ENCODE measurements at regions not wholly inside any gene's neighbourhood (a gene's known extent, or its start where the extent isn't known, plus 50 kb on each side); places are given as distances from the start of the nearest gene placed in this dataset.

GRCh38 chr4:130705023-130705422 is 1609.1 kb downstream of the C4orf33 start:
- intact Hi-C loops (cut with DNase I), result no loop called here

DNA sequence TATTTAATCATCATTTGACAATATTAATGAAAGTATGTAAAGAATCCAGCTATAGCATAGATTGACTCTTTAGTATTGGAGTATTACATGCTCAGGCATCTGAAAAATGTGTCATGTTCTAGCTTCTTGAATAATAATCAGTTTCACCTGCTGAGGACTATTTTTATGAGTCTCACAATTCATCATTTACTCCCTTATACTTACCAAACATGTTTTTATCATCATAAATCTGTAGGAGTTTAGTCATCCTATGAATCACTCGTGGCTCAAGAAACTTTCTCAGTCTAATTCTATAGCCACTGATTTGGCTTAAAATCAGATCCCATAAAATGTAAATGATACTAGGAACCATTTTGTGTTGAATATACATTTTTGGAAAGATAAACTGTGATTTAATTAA is 1616.1 kb downstream of the C4orf33 start:
- no peaks in the 10 kb centered on the region for H3K9me3 ChIP-seq
- TF ChIP-seq POLR2AphosphoS5 (IDR thresholded peaks at IDR 0.05; ENCODE audit: insufficient read depth in 1 of 2, low read depth in 1 of 2) (no peak), POLR2A (IDR thresholded peaks at IDR 0.05) (no peak), CTCF (IDR thresholded peaks at IDR 0.05) (no peak)
- intact Hi-C loops (cut with DNase I), result no loop called here

More at GRCh38 chr4:130705023-130705422, 1609.1 kb downstream of the C4orf33 start:
- no peaks in the 10 kb centered on the region for H3K36me3 ChIP-seq
- TF ChIP-seq CTCF (IDR thresholded peaks at IDR 0.05) (no peak), POLR2A (IDR thresholded peaks at IDR 0.05) (no peak), POLR2AphosphoS5 (IDR thresholded peaks at IDR 0.05; ENCODE audit: insufficient read depth in 1 of 2, low read depth in 1 of 2) (no peak)
- no peak overlapping the region for H3K27ac ChIP-seq
- DNase-seq (ENCODE audit: extremely low spot score in 2 of 2), result no peak
- H3K4me3 ChIP-seq, result no peak overlapping the region
- no peaks in the 10 kb centered on the region for H3K27me3 ChIP-seq
- no peaks in the 10 kb centered on the region for H3K4me1 ChIP-seq
- H3K9me3 ChIP-seq, result no peaks in the 10 kb centered on the region

DNA sequence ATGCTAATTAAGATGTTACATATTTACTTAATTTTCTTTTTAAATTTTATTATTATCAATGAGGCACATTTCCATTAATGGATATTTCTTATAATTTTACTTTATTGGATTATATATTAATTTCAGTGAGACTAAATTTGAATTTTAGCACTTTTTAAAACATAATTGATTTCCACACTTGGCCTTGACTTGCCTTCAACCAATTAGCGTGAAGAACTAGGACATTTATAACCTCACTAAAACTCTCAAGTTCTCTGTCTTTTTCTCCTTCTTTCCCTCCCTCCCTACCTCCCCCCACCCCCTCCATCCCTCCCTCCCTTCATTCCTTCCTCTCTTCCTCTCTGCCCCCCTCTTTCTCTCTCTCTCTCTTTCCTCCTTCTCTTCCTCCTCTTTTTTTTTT is 1618.1 kb downstream of the C4orf33 start:
- Histone ChIP-seq H3K36me3 (no peaks in the 10 kb centered on the region), H3K4me1 (no peaks in the 10 kb centered on the region), H3K27me3 (no peaks in the 10 kb centered on the region), H3K9me3 (no peaks in the 10 kb centered on the region), H3K4me3 (no peak overlapping the region), H3K27ac (no peak overlapping the region)
- TF ChIP-seq POLR2AphosphoS5 (IDR thresholded peaks at IDR 0.05; ENCODE audit: insufficient read depth in 1 of 2, low read depth in 1 of 2), result no peak
- intact Hi-C loops (cut with DNase I), result no loop called here
- no peak for DNase-seq (ENCODE audit: extremely low spot score in 2 of 2)

More for the DNA sequence above, 1616.1 kb downstream of the C4orf33 start:
- no peak for DNase-seq (ENCODE audit: extremely low spot score in 2 of 2)
- H3K27me3 ChIP-seq, result no peaks in the 10 kb centered on the region
- H3K27ac ChIP-seq, result no peak overlapping the region
- H3K4me1 ChIP-seq, result no peaks in the 10 kb centered on the region
- no peaks in the 10 kb centered on the region for H3K36me3 ChIP-seq
- no peak overlapping the region for H3K4me3 ChIP-seq

DNA sequence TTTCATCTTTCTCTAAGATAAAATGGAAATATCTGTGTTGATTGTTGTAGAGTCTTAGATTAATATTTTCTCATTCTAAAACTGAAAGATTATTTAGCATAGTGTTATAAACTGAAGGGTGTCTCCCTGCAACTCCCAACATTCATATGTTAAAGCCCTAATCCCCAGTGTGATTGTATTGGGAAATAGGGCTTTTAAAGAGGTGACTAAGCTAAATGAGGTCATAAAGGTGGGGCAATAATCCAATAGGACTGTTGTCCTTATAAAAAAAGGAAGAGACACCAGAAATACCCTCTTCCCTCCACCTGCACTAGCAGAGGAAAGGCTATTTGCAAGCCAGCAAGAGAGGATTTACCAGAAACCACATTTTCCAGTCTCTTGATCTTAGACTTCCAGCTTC is 1626.4 kb downstream of the C4orf33 start:
- no peak for DNase-seq (ENCODE audit: extremely low spot score in 2 of 2)
- H3K4me1 ChIP-seq, result no peaks in the 10 kb centered on the region
- TF ChIP-seq POLR2AphosphoS5 (IDR thresholded peaks at IDR 0.05; ENCODE audit: insufficient read depth in 1 of 2, low read depth in 1 of 2), result no peak
- TF ChIP-seq CTCF (IDR thresholded peaks at IDR 0.05), result no peak
- no peak for TF ChIP-seq POLR2A (IDR thresholded peaks at IDR 0.05)
- no peaks in the 10 kb centered on the region for H3K9me3 ChIP-seq
- H3K27me3 ChIP-seq, result no peaks in the 10 kb centered on the region
- intact Hi-C loops (cut with DNase I), result no loop called here
- H3K36me3 ChIP-seq, result no peaks in the 10 kb centered on the region
- no peak overlapping the region for H3K27ac ChIP-seq
- no peak overlapping the region for H3K4me3 ChIP-seq

- no peaks in the 10 kb centered on the region for H3K36me3 ChIP-seq
- H3K4me1 ChIP-seq, result no peaks in the 10 kb centered on the region
- no peak for DNase-seq (ENCODE audit: extremely low spot score in 2 of 2)
- H3K27me3 ChIP-seq, result no peaks in the 10 kb centered on the region
- intact Hi-C loops (cut with DNase I), result no loop called here
- no peaks in the 10 kb centered on the region for H3K9me3 ChIP-seq
- TF ChIP-seq POLR2AphosphoS5 (IDR thresholded peaks at IDR 0.05; ENCODE audit: insufficient read depth in 1 of 2, low read depth in 1 of 2), result no peak
- no peak overlapping the region for H3K27ac ChIP-seq
- H3K4me3 ChIP-seq, result no peak overlapping the region
These were observed 1640.7 kb downstream of the C4orf33 start for GRCh38 chr4:130736436-130737185.

- Histone ChIP-seq H3K4me3 (no peak overlapping the region), H3K9me3 (no peaks in the 10 kb centered on the region), H3K27me3 (no peaks in the 10 kb centered on the region), H3K4me1 (no peaks in the 10 kb centered on the region), H3K36me3 (no peaks in the 10 kb centered on the region), H3K27ac (no peak overlapping the region)
- TF ChIP-seq POLR2AphosphoS5 (IDR thresholded peaks at IDR 0.05; ENCODE audit: insufficient read depth in 1 of 2, low read depth in 1 of 2), result no peak
- no peak for TF ChIP-seq CTCF (IDR thresholded peaks at IDR 0.05)
- TF ChIP-seq POLR2A (IDR thresholded peaks at IDR 0.05), result no peak
- no peak for DNase-seq (ENCODE audit: extremely low spot score in 2 of 2)
- intact Hi-C loops (cut with DNase I), result no loop called here
These were observed 1642.3 kb downstream of the C4orf33 start for GRCh38 chr4:130738233-130738632.

Measured in vagina (tissue), 2 donors.